GM12878 (cell line): ENCODE measurements at regions not wholly inside any gene's neighbourhood (a gene's known extent, or its start where the extent isn't known, plus 50 kb on each side); places are given as distances from the start of the nearest gene placed in this dataset.

Source experiments
- ATAC-seq: fragments of 200-7000 bp; cut with Tn5 transposase; 3 replicates; pipeline ENCODE4 v1.9.1; 2020; ENCODE audit warnings: mild to moderate bottlenecking, moderate library complexity
- BruUV-seq: library from RNA; stranded (reverse); fragments of 400-500 nt; replicated peaks from 2 replicates; lab custom pipeline; 2021; lab: Mats Ljungman, UMichigan
- CTCF ChIA-PET: fragments of 300-600 bp; sonication (Branson Sonifier 250); formaldehyde crosslinking; extraction: SDS; loops from one replicate; lab custom pipeline; 2021; ENCODE audit warnings: inconsistent platforms; lab: Yijun Ruan, JAX
- POLR2A ChIA-PET: fragments of 350-600 bp; formaldehyde crosslinking; extraction: SDS; loops from one replicate; lab custom pipeline; 2021; ENCODE audit warnings: inconsistent platforms; lab: Charles Lee
- RAD21 ChIA-PET: fragments of 300-600 bp; sonication (Branson Sonifier 250); formaldehyde crosslinking; loops from one replicate; lab custom pipeline; 2023; ENCODE audit warnings: antibody characterized with exemption; ENCODE audit not compliant: unreplicated experiment; lab: Charles Lee
- SMC1A ChIA-PET: fragments of 300-600 bp; sonication (Branson Sonifier 250); formaldehyde crosslinking; loops from one replicate; lab custom pipeline; 2023; ENCODE audit not compliant: unreplicated experiment, uncharacterized antibody; lab: Charles Lee
- DNase-seq: peaks from one replicate; pipeline ENCODE4 v3.0.0-alpha.2; 2011; ENCODE audit warnings: low read depth, low spot score
- FAIRE-seq: peaks from 3 replicates; lab custom pipeline; 2011; peaks lifted over from hg19 to GRCh38; lab: Jason Lieb, UNC
- H2AFZ ChIP-seq: 2 replicates; pipeline ENCODE4 v1.6.0; 2011; ENCODE audit warnings: low read depth, low read length, control low read depth; ENCODE audit not compliant: control insufficient read depth
- H3K27ac ChIP-seq: 2 replicates; pipeline ENCODE4 v1.5.1; 2011; ENCODE audit warnings: control low read depth; ENCODE audit not compliant: control insufficient read depth, insufficient read depth
- H3K27me3 ChIP-seq, 2 experiments: replicated peaks in 1 of 2; 2 replicates each; pipeline versions ENCODE4 v1.6.0 to v1.6.1; 2011; ENCODE audit warnings: low read length in 1 of 2; ENCODE audit not compliant: control insufficient read depth in 2 of 2, insufficient read depth in 2 of 2
- H3K36me3 ChIP-seq, 2 experiments: 2 replicates each; pipeline ENCODE4 v1.5.1; 2011; ENCODE audit warnings: low read length in 1 of 2; ENCODE audit not compliant: control insufficient read depth in 2 of 2, insufficient read depth in 2 of 2
- H3K4me1 ChIP-seq: 2 replicates; pipeline ENCODE4 v1.6.1; 2011; ENCODE audit warnings: mild to moderate bottlenecking, low read length, moderate library complexity, mixed read lengths; ENCODE audit not compliant: control insufficient read depth, insufficient read depth
- H3K4me2 ChIP-seq: 2 replicates; pipeline ENCODE4 v1.6.0; 2011; ENCODE audit warnings: control low read depth; ENCODE audit not compliant: control insufficient read depth, insufficient read depth
- H3K4me3 ChIP-seq: fragments of 200-600 bp; sonication (generic); 2 replicates; pipeline ENCODE4 v1.5.1; 2016
- H3K79me2 ChIP-seq: 2 replicates; pipeline ENCODE4 v1.6.0; 2011; ENCODE audit warnings: low read length; ENCODE audit not compliant: control insufficient read depth, insufficient read depth
- H3K9ac ChIP-seq: 2 replicates; pipeline ENCODE4 v1.8.0; 2011; ENCODE audit warnings: low read length, control low read depth, mixed read lengths; ENCODE audit not compliant: control insufficient read depth, insufficient read depth
- H3K9me3 ChIP-seq: replicated peaks from 3 replicates; pipeline ENCODE4 v1.5.1; 2011; ENCODE audit warnings: mild to moderate bottlenecking, low read length; ENCODE audit not compliant: control insufficient read depth, insufficient read depth
- H4K20me1 ChIP-seq: 2 replicates; pipeline ENCODE4 v1.6.0; 2011; ENCODE audit not compliant: control insufficient read depth, insufficient read depth
- BCL11A ChIP-seq: IDR thresholded peaks from 2 replicates; pipeline ENCODE4 v1.6.1; 2011; ENCODE audit warnings: low read depth, low read length
- CBFB ChIP-seq: IDR thresholded peaks from 2 replicates; pipeline ENCODE4 v1.6.1; 2016; ENCODE audit warnings: antibody characterized with exemption, low read depth
- CBX5 ChIP-seq: sonication (generic); IDR thresholded peaks from 2 replicates; pipeline ENCODE4 v1.6.1; 2016; ENCODE audit warnings: low read depth, moderate library complexity, mild to moderate bottlenecking, inconsistent platforms
- CREB1 ChIP-seq: IDR thresholded peaks from 2 replicates; pipeline ENCODE4 v1.6.1; 2012; ENCODE audit warnings: low read depth, mild to moderate bottlenecking, inconsistent platforms
- E2F4 ChIP-seq: IDR thresholded peaks from 2 replicates; pipeline ENCODE4 v1.6.1; 2012; ENCODE audit warnings: low read depth, low read length, improper control_type of control experiment
- JUND ChIP-seq: IDR thresholded peaks from 2 replicates; pipeline ENCODE4 v1.6.1; 2012; ENCODE audit warnings: low read depth, mild to moderate bottlenecking, low read length, improper control_type of control experiment, moderate library complexity
- MYC ChIP-seq: IDR thresholded peaks from 2 replicates; pipeline ENCODE4 v1.6.1; 2011; ENCODE audit warnings: mild to moderate bottlenecking, low read length, moderate library complexity, inconsistent platforms; ENCODE audit not compliant: insufficient read depth, insufficient replicate concordance, insufficient read length, severe bottlenecking
- NBN ChIP-seq: fragments of 450-650 bp; IDR thresholded peaks from 2 replicates; pipeline ENCODE4 v1.6.1; 2016
- NFXL1 ChIP-seq: fragments of 450-650 bp; IDR thresholded peaks from 2 replicates; pipeline ENCODE4 v1.6.1; 2017; ENCODE audit warnings: antibody characterized with exemption, mild to moderate bottlenecking, borderline replicate concordance
- NFYA ChIP-seq: IDR thresholded peaks from 2 replicates; pipeline ENCODE4 v1.6.1; 2011; ENCODE audit warnings: low read depth, mild to moderate bottlenecking, low read length, improper control_type of control experiment, borderline replicate concordance
- NRF1 ChIP-seq: conservative IDR thresholded peaks from 2 replicates; pipeline ENCODE4 v1.6.1; 2011; ENCODE audit warnings: mild to moderate bottlenecking, low read depth, low read length, improper control_type of control experiment
- RBBP5 ChIP-seq: fragments of 200-600 bp; sonication (generic); conservative IDR thresholded peaks from 2 replicates; pipeline ENCODE4 v1.6.1; 2016
- RUNX3 ChIP-seq: IDR thresholded peaks from 2 replicates; pipeline ENCODE4 v1.6.1; 2012; ENCODE audit warnings: low read length, inconsistent platforms
- SREBF2 ChIP-seq: IDR thresholded peaks from 2 replicates; pipeline ENCODE4 v1.6.1; 2012; ENCODE audit warnings: mild to moderate bottlenecking, low read length
- STAT3 ChIP-seq: IDR thresholded peaks from 2 replicates; pipeline ENCODE4 v1.6.1; 2011; ENCODE audit warnings: low read depth, low read length, improper control_type of control experiment
- SUZ12 ChIP-seq: fragments of 200-600 bp; sonication (generic); IDR thresholded peaks from one replicate; pipeline ENCODE4 v1.6.1; 2018; ENCODE audit warnings: antibody characterized with exemption, mild to moderate bottlenecking; ENCODE audit not compliant: unreplicated experiment
- TCF7 ChIP-seq: IDR thresholded peaks from 2 replicates; pipeline ENCODE4 v1.6.1; 2014; ENCODE audit warnings: antibody characterized with exemption, borderline replicate concordance
- YBX1 ChIP-seq: fragments of 450-650 bp; IDR thresholded peaks from 2 replicates; pipeline ENCODE4 v1.6.1; 2016; ENCODE audit warnings: antibody characterized with exemption
- WGBS: methylation state at CpG from one replicate; pipeline ENCODE4 v1.1.6; 2016; ENCODE audit warnings: low lambda C conversion rate; ENCODE audit not compliant: insufficient replicate concordance, insufficient coverage; ENCODE audit errors: missing lambda C conversion rate; 5-methylcytosine and 5-hydroxymethylcytosine counted together
- in situ Hi-C: fragments of 300-500 bp; cut with MboI; formaldehyde crosslinking; loops from 9 replicates; pipeline ENCODE4 v1.14.3; 2018; ENCODE audit warnings: mixed read lengths
- intact Hi-C: fragments of 100-400 bp; cut with micrococcal nuclease; formaldehyde crosslinking; loops from one replicate; pipeline ENCODE4 v1.14.2; 2022; ENCODE audit not compliant: unreplicated experiment
- TF ChIP-seq, protein P1 (sequence below): fragments of 450-650 bp; IDR thresholded peaks from 2 replicates; pipeline ENCODE4 v1.6.1; 2017; ENCODE audit warnings: mild to moderate bottlenecking

GRCh38 chrX:77070202-77070918 lies 376.8 kb upstream of the FGF16 start:
- in situ Hi-C loops: no loop called here
- Histone ChIP-seq H3K4me2 (no peak overlapping the region), H3K27me3 (no peaks in the 10 kb centered on the region), H3K4me1 (no peaks in the 10 kb centered on the region), H2AFZ (no peak overlapping the region), H3K4me3 (no peak overlapping the region), H3K9ac (no peak overlapping the region), H3K9me3 (no peaks in the 10 kb centered on the region), H3K79me2 (no peaks in the 10 kb centered on the region), H3K36me3 (no peaks in the 10 kb centered on the region), H3K27ac (no peak overlapping the region), H4K20me1 (no peaks in the 10 kb centered on the region)
- FAIRE-seq (no peak), DNase-seq (no peak), ATAC-seq (no peak)
- ChIA-PET CTCF (no interaction called here), SMC1A (no interaction called here), POLR2A (no interaction called here), RAD21 (no interaction called here)
- intact Hi-C loops: no loop called here
- 0% methylated on average over 3 of the region's 3 CpGs for WGBS
- no TSS peak for BruUV-seq
- no peak for TF ChIP-seq RUNX3
- no peak for TF ChIP-seq STAT3
- TF ChIP-seq E2F4: no peak
- no peak for TF ChIP-seq CREB1
- no peak for TF ChIP-seq MYC
- TF ChIP-seq CBX5: no peak
- no peak for TF ChIP-seq YBX1

DNA sequence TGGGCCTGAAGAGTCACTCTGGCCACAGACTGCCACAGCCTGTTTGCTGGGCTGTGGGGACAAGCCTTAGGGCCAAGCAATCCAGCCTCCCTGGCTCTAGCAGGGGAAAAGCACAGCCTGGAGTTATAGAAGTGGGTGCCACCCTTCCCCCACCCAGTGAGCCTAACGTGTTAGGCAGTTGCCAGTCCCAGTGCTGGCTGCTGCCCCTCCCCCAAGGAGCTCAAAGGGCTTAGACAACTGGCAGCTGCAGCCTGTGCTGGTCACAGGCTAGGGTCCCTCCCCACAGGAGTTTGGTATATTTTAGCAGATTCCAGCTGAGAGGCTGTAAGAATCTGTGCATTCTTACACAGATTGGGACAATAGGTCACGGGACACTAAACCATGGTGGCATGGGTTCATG lies 370.3 kb upstream of the FGF16 start:
- Histone ChIP-seq H3K4me1 (no peaks in the 10 kb centered on the region), H3K27ac (no peak overlapping the region), H3K4me3 (no peak overlapping the region), H3K27me3 (no peaks in the 10 kb centered on the region), H3K79me2 (no peaks in the 10 kb centered on the region), H2AFZ (no peak overlapping the region), H3K4me2 (no peak overlapping the region), H3K36me3 (no peaks in the 10 kb centered on the region), H3K9me3 (no peaks in the 10 kb centered on the region; the same call in 2 of the 3 replicates), H3K9ac (no peak overlapping the region), H4K20me1 (no peaks in the 10 kb centered on the region)
- intact Hi-C loops (no loop called here), in situ Hi-C loops (no loop called here)
- CTCF ChIA-PET: no interaction called here
- BruUV-seq: no TSS peak
- WGBS: 0% methylated on average over 2 of the region's 2 CpGs
- RAD21 ChIA-PET: no interaction called here
- DNase-seq (no peak), ATAC-seq (no peak), FAIRE-seq (no peak)
- SMC1A ChIA-PET: no interaction called here
- POLR2A ChIA-PET: no interaction called here
- no peak for TF ChIP-seq RBBP5
- TF ChIP-seq NFXL1: no peak
- TF ChIP-seq NBN: no peak
- no peak for TF ChIP-seq CBFB
- TF ChIP-seq, protein P1, sequence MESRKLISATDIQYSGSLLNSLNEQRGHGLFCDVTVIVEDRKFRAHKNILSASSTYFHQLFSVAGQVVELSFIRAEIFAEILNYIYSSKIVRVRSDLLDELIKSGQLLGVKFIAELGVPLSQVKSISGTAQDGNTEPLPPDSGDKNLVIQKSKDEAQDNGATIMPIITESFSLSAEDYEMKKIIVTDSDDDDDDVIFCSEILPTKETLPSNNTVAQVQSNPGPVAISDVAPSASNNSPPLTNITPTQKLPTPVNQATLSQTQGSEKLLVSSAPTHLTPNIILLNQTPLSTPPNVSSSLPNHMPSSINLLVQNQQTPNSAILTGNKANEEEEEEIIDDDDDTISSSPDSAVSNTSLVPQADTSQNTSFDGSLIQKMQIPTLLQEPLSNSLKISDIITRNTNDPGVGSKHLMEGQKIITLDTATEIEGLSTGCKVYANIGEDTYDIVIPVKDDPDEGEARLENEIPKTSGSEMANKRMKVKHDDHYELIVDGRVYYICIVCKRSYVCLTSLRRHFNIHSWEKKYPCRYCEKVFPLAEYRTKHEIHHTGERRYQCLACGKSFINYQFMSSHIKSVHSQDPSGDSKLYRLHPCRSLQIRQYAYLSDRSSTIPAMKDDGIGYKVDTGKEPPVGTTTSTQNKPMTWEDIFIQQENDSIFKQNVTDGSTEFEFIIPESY: no peak
- TF ChIP-seq BCL11A: no peak
- no peak for TF ChIP-seq NRF1
- TF ChIP-seq TCF7: no peak
- TF ChIP-seq SREBF2: no peak
- no peak for TF ChIP-seq NFYA
- no peak for TF ChIP-seq JUND
- TF ChIP-seq SUZ12: no peak
